GM23338 (cell line): ENCODE measurements at regions not wholly inside any gene's neighbourhood (a gene's known extent, or its start where the extent isn't known, plus 50 kb on each side); places are given as distances from the start of the nearest gene placed in this dataset.

ENCODE experiments used
- CREB1 ChIP-seq: fragments of 250-450 bp; sonication (Bioruptor Pico); IDR thresholded peaks from 2 replicates; pipeline ENCODE4 v1.5.0; 2020; ENCODE audit warnings: low read depth, mild to moderate bottlenecking, moderate library complexity
- ETS1 ChIP-seq: IDR thresholded peaks from 2 replicates; pipeline ENCODE4 v1.6.1; 2016; ENCODE audit warnings: antibody characterized with exemption
- EZH2 ChIP-seq: fragments of 200-600 bp; sonication (generic); IDR thresholded peaks from one replicate; pipeline ENCODE4 v1.8.0; 2017; ENCODE audit warnings: antibody characterized with exemption, mild to moderate bottlenecking, low read depth; ENCODE audit not compliant: unreplicated experiment
- EZH2phosphoT487 ChIP-seq: fragments of 200-600 bp; sonication (generic); IDR thresholded peaks from one replicate; pipeline ENCODE4 v1.8.1; 2018; ENCODE audit warnings: antibody characterized with exemption; ENCODE audit not compliant: unreplicated experiment
- JUNB ChIP-seq: IDR thresholded peaks from one replicate; pipeline ENCODE4 v1.6.1; 2016; ENCODE audit warnings: antibody characterized with exemption; ENCODE audit not compliant: unreplicated experiment
- POLR2AphosphoS5 ChIP-seq: IDR thresholded peaks from 2 replicates; pipeline ENCODE4 v1.6.1; 2016; ENCODE audit warnings: antibody characterized with exemption, low read depth
- STAT1 ChIP-seq: IDR thresholded peaks from one replicate; pipeline ENCODE4 v1.6.1; 2016; ENCODE audit warnings: antibody characterized with exemption; ENCODE audit not compliant: unreplicated experiment
- ZNF114 ChIP-seq: fragments of 250-450 bp; sonication (Bioruptor Pico); IDR thresholded peaks from 2 replicates; pipeline ENCODE4 v1.5.0; 2020; ENCODE audit warnings: mild to moderate bottlenecking, moderate library complexity
- TF ChIP-seq, protein P1 (sequence below), 2 experiments: fragments of 200-600 bp in 1 of 2; sonication (generic) in 1 of 2; conservative IDR thresholded peaks; 2 replicates each; pipeline versions ENCODE4 v1.5.1 to v1.6.1; 2016 to 2017; ENCODE audit warnings: antibody characterized with exemption in 2 of 2, low read depth in 2 of 2, mild to moderate bottlenecking in 2 of 2, moderate library complexity in 1 of 2
- TF ChIP-seq, protein P2 (sequence below): IDR thresholded peaks from one replicate; pipeline ENCODE4 v1.6.1; 2018; ENCODE audit warnings: antibody characterized with exemption; ENCODE audit not compliant: unreplicated experiment

- TF ChIP-seq, protein P1, sequence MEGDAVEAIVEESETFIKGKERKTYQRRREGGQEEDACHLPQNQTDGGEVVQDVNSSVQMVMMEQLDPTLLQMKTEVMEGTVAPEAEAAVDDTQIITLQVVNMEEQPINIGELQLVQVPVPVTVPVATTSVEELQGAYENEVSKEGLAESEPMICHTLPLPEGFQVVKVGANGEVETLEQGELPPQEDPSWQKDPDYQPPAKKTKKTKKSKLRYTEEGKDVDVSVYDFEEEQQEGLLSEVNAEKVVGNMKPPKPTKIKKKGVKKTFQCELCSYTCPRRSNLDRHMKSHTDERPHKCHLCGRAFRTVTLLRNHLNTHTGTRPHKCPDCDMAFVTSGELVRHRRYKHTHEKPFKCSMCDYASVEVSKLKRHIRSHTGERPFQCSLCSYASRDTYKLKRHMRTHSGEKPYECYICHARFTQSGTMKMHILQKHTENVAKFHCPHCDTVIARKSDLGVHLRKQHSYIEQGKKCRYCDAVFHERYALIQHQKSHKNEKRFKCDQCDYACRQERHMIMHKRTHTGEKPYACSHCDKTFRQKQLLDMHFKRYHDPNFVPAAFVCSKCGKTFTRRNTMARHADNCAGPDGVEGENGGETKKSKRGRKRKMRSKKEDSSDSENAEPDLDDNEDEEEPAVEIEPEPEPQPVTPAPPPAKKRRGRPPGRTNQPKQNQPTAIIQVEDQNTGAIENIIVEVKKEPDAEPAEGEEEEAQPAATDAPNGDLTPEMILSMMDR (conservative IDR thresholded peaks at IDR 0.05; ENCODE audit: low read depth in 2 of 2) = no peak
- TF ChIP-seq, protein P2, sequence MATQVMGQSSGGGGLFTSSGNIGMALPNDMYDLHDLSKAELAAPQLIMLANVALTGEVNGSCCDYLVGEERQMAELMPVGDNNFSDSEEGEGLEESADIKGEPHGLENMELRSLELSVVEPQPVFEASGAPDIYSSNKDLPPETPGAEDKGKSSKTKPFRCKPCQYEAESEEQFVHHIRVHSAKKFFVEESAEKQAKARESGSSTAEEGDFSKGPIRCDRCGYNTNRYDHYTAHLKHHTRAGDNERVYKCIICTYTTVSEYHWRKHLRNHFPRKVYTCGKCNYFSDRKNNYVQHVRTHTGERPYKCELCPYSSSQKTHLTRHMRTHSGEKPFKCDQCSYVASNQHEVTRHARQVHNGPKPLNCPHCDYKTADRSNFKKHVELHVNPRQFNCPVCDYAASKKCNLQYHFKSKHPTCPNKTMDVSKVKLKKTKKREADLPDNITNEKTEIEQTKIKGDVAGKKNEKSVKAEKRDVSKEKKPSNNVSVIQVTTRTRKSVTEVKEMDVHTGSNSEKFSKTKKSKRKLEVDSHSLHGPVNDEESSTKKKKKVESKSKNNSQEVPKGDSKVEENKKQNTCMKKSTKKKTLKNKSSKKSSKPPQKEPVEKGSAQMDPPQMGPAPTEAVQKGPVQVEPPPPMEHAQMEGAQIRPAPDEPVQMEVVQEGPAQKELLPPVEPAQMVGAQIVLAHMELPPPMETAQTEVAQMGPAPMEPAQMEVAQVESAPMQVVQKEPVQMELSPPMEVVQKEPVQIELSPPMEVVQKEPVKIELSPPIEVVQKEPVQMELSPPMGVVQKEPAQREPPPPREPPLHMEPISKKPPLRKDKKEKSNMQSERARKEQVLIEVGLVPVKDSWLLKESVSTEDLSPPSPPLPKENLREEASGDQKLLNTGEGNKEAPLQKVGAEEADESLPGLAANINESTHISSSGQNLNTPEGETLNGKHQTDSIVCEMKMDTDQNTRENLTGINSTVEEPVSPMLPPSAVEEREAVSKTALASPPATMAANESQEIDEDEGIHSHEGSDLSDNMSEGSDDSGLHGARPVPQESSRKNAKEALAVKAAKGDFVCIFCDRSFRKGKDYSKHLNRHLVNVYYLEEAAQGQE = no peak
- TF ChIP-seq POLR2AphosphoS5 = no peak
- no peak for TF ChIP-seq EZH2
- no peak for TF ChIP-seq EZH2phosphoT487
- no peak for TF ChIP-seq JUNB
- no peak for TF ChIP-seq ZNF114
- TF ChIP-seq CREB1 (CRISPR knock-in tag) = no peak
- no peak for TF ChIP-seq STAT1
- no peak for TF ChIP-seq ETS1
These were observed 680.8 kb downstream of the LIG4 start for GRCh38 chr13:107534548-107534947.
